ENCODE measurements at regions not wholly inside any gene's neighbourhood (a gene's known extent, or its start where the extent isn't known, plus 50 kb on each side); places are given as distances from the start of the nearest gene placed in this dataset.

GRCh38 chr7:101681170-101682007 lies 52.3 kb upstream of the MYL10 start:
- no peak for TF ChIP-seq CTCF (IDR thresholded peaks at IDR 0.05; ENCODE audit: borderline replicate concordance, extremely low read depth, low read length, poor library complexity, severe bottlenecking)
- TF ChIP-seq EZH2 (IDR thresholded peaks at IDR 0.05; ENCODE audit: borderline replicate concordance, low read depth, low read length, severe bottlenecking) = no peak

All from DND-41 (cell line).